Heart left ventricle (tissue), 13 donors: ENCODE measurements at regions not wholly inside any gene's neighbourhood (a gene's known extent, or its start where the extent isn't known, plus 50 kb on each side); places are given as distances from the start of the nearest gene placed in this dataset.

Experiments used
- POLR2A ChIP-seq, 2 donors: fragments of 450-650 bp; IDR thresholded peaks; one replicate each; pipeline ENCODE4 v1.6.1; 2017; ENCODE audit warnings: antibody characterized with exemption in 2 of 2, mild to moderate bottlenecking in 2 of 2, moderate library complexity in 2 of 2
- TF ChIP-seq, protein P1 (sequence below), 12 donors: fragments of 200-600 bp; sonication (generic) in 4 of 12; IDR thresholded peaks; one replicate each; pipeline versions ENCODE4 v1.5.0 to v1.8.0; 2018 to 2022; ENCODE audit warnings: antibody characterized with exemption in 12 of 12, mild to moderate bottlenecking in 5 of 12
- donor health status: ischemic (EF 13 %, LVEDD 7.1; RV severe dilation, severe dysfunction).
- donor health status: DM: no; HTN: yes; CAD: no.
- donor health status: DM: no; HTN: no; CAD: no.
- donor health status: ischemic (EF 25% LVEDD 6.9; RV normal size, moderate dysfunction).
- donor health status: ischemic (EF 25% LVEDD 5.7; RV mildly dilated, moderate dysfunction).
- donor health status: ischemic (EF 35%, LVEDD 5.7; RV mildly dilated, moderate dysfunction).
- donor health status: nonischemic (EF 11% LVEDD 7.7; RV severe dilation, severe dysfunction).
- donor health status: DM: yes; HTN: yes; CAD: no.
- donor health status: PGD.
- donor health status: ischemic (EF 29% LVEDD 5.4; RV normal size, mild dysfunction).
- donor health status: nonischemic (EF 23%, LVEDD 6.1; RV moderate dilation, normal function).

DNA sequence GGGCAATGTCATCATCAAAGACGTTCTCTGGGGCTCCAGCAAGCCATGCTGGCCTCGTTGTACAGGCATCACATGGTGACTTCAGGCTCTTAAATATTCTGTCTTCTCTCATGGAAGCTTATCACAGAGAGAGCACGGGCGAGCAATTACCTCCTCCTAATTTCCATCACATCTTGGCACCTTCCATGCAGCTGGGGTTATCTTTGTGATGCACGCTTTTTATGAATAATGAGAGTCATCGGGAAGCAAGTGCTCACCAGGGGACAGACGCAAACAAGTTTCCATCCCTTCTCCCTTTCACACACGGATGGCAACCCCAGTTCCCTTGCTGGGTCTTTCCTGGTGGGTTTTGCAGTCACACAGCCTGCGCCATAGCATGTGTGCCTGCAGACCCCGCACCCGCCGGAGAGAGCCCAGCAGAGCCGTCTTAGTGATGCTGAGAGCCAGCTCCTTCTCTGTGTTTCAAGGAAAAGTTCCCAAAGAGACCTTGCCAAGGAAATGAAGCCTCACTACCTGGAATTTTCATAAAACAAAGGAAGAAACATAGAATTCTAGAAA lies 116.3 kb upstream of the AFDN start:
- TF ChIP-seq, protein P1, sequence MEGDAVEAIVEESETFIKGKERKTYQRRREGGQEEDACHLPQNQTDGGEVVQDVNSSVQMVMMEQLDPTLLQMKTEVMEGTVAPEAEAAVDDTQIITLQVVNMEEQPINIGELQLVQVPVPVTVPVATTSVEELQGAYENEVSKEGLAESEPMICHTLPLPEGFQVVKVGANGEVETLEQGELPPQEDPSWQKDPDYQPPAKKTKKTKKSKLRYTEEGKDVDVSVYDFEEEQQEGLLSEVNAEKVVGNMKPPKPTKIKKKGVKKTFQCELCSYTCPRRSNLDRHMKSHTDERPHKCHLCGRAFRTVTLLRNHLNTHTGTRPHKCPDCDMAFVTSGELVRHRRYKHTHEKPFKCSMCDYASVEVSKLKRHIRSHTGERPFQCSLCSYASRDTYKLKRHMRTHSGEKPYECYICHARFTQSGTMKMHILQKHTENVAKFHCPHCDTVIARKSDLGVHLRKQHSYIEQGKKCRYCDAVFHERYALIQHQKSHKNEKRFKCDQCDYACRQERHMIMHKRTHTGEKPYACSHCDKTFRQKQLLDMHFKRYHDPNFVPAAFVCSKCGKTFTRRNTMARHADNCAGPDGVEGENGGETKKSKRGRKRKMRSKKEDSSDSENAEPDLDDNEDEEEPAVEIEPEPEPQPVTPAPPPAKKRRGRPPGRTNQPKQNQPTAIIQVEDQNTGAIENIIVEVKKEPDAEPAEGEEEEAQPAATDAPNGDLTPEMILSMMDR (IDR thresholded peaks at IDR 0.05), result no peak
- TF ChIP-seq POLR2A (IDR thresholded peaks at IDR 0.05), result no peak
